WTC11 (cell line): ENCODE measurements at regions not wholly inside any gene's neighbourhood (a gene's known extent, or its start where the extent isn't known, plus 50 kb on each side); places are given as distances from the start of the nearest gene placed in this dataset.

Experiments used
- ATAC-seq: fragments of 200-7000 bp; cut with Tn5 transposase; 2 replicates; pipeline ENCODE4 v1.10.0; 2021; ENCODE audit warnings: mild to moderate bottlenecking, moderate library complexity
- CTCF ChIA-PET: fragments of 300-600 bp; sonication (Branson Sonifier 250); formaldehyde crosslinking; loops from one replicate; lab custom pipeline; 2021; ENCODE audit warnings: antibody characterized with exemption; lab: Charles Lee
- POLR2A ChIA-PET: fragments of 350-600 bp; sonication (Branson Sonifier 250); formaldehyde crosslinking; loops from one replicate; lab custom pipeline; 2021; ENCODE audit warnings: antibody characterized with exemption; lab: Charles Lee
- DNase-seq: peaks from one replicate; pipeline ENCODE4 v3.0.0; 2021; ENCODE audit warnings: low spot score
- H3K27ac Mint-ChIP-seq: 2 replicates; pipeline ENCODE4 v1.8.0; 2021; ENCODE audit warnings: mixed read lengths
- H3K27me3 Mint-ChIP-seq: 2 replicates; pipeline ENCODE4 v1.8.0; 2021; ENCODE audit warnings: low read depth, mild to moderate bottlenecking, moderate library complexity, mixed read lengths
- H3K36me3 Mint-ChIP-seq: 2 replicates; pipeline ENCODE4 v1.8.0; 2021; ENCODE audit warnings: mixed read lengths
- H3K4me1 Mint-ChIP-seq: 2 replicates; pipeline ENCODE4 v1.8.0; 2022; ENCODE audit warnings: mixed read lengths
- H3K4me3 Mint-ChIP-seq: 2 replicates; pipeline ENCODE4 v1.8.0; 2021; ENCODE audit warnings: mild to moderate bottlenecking, moderate library complexity, mixed read lengths
- H3K9me3 Mint-ChIP-seq: 2 replicates; pipeline ENCODE4 v1.8.0; 2021; ENCODE audit warnings: mixed read lengths
- ATF1 ChIP-seq: sonication (generic); formaldehyde crosslinking; IDR thresholded peaks from 2 replicates; pipeline ENCODE4 v1.8.1; 2023; ENCODE audit warnings: mild to moderate bottlenecking, moderate library complexity, missing genetic modification reagents
- CBFB ChIP-seq: sonication (generic); formaldehyde crosslinking; IDR thresholded peaks from 2 replicates; pipeline ENCODE4 v1.8.1; 2022; ENCODE audit warnings: mild to moderate bottlenecking, low read depth, missing genetic modification reagents
- CDX4 ChIP-seq: fragments of 250-450 bp; sonication (Bioruptor Pico); IDR thresholded peaks from 2 replicates; pipeline ENCODE4 v1.9.0; 2021; ENCODE audit warnings: moderate library complexity, mild to moderate bottlenecking, inconsistent platforms, borderline replicate concordance
- CREM ChIP-seq: sonication (generic); formaldehyde crosslinking; IDR thresholded peaks from 2 replicates; pipeline ENCODE4 v1.8.1; 2022; ENCODE audit warnings: mild to moderate bottlenecking, missing genetic modification reagents, moderate library complexity
- E2F1 ChIP-seq: sonication (generic); formaldehyde crosslinking; IDR thresholded peaks from 2 replicates; pipeline ENCODE4 v1.8.0; 2022; ENCODE audit warnings: mild to moderate bottlenecking, missing genetic modification reagents
- ELF4 ChIP-seq: sonication (generic); formaldehyde crosslinking; IDR thresholded peaks from 2 replicates; pipeline ENCODE4 v1.8.1; 2022; ENCODE audit warnings: low read depth, mild to moderate bottlenecking, moderate library complexity, missing genetic modification reagents
- FOXK1 ChIP-seq: sonication (generic); formaldehyde crosslinking; IDR thresholded peaks from 2 replicates; pipeline ENCODE4 v1.8.0; 2022; ENCODE audit warnings: mild to moderate bottlenecking, moderate library complexity, missing genetic modification reagents
- GTF2I ChIP-seq: fragments of 250-450 bp; sonication (Bioruptor Pico); conservative IDR thresholded peaks from 2 replicates; pipeline ENCODE4 v1.4.0; 2021; ENCODE audit warnings: mild to moderate bottlenecking
- HMGXB4 ChIP-seq: sonication (generic); formaldehyde crosslinking; IDR thresholded peaks from 2 replicates; pipeline ENCODE4 v1.8.1; 2023; ENCODE audit warnings: mild to moderate bottlenecking, moderate library complexity, missing genetic modification reagents
- IRF2 ChIP-seq: sonication (generic); formaldehyde crosslinking; IDR thresholded peaks from 2 replicates; pipeline ENCODE4 v1.8.0; 2022; ENCODE audit warnings: low read depth, missing genetic modification reagents, borderline replicate concordance
- MYBL2 ChIP-seq: sonication (generic); formaldehyde crosslinking; IDR thresholded peaks from 2 replicates; pipeline ENCODE4 v1.8.1; 2023; ENCODE audit warnings: mild to moderate bottlenecking, moderate library complexity, missing genetic modification reagents
- NFE2L1 ChIP-seq: sonication (generic); formaldehyde crosslinking; IDR thresholded peaks from 2 replicates; pipeline ENCODE4 v1.8.1; 2023; ENCODE audit warnings: missing genetic modification reagents
- NR1H2 ChIP-seq: sonication (generic); formaldehyde crosslinking; IDR thresholded peaks from 2 replicates; pipeline ENCODE4 v1.9.0; 2021; ENCODE audit warnings: mild to moderate bottlenecking, moderate library complexity, missing genetic modification reagents
- SOX15 ChIP-seq: fragments of 250-450 bp; sonication (Bioruptor Pico); IDR thresholded peaks from 2 replicates; pipeline ENCODE4 v1.9.0; 2021; ENCODE audit warnings: mild to moderate bottlenecking
- TP53 ChIP-seq: sonication (generic); formaldehyde crosslinking; IDR thresholded peaks from 2 replicates; pipeline ENCODE4 v1.8.1; 2023; ENCODE audit warnings: mild to moderate bottlenecking, missing genetic modification reagents
- ZBTB43 ChIP-seq: sonication (generic); formaldehyde crosslinking; IDR thresholded peaks from 2 replicates; pipeline ENCODE4 v1.8.1; 2023; ENCODE audit warnings: mild to moderate bottlenecking, missing genetic modification reagents
- ZNF121 ChIP-seq: sonication (generic); formaldehyde crosslinking; IDR thresholded peaks from 2 replicates; pipeline ENCODE4 v1.8.0; 2023; ENCODE audit warnings: missing genetic modification reagents
- ZNF138 ChIP-seq: sonication (generic); formaldehyde crosslinking; conservative IDR thresholded peaks from 2 replicates; pipeline ENCODE4 v1.8.1; 2022; ENCODE audit warnings: mild to moderate bottlenecking, moderate library complexity, missing genetic modification reagents
- ZNF219 ChIP-seq: sonication (generic); formaldehyde crosslinking; IDR thresholded peaks from 2 replicates; pipeline ENCODE4 v1.8.0; 2023; ENCODE audit warnings: missing genetic modification reagents, mild to moderate bottlenecking, borderline replicate concordance
- ZNF396 ChIP-seq: fragments of 250-450 bp; sonication (Bioruptor Pico); IDR thresholded peaks from 2 replicates; pipeline ENCODE4 v1.8.0; 2021; ENCODE audit warnings: mild to moderate bottlenecking, moderate library complexity, borderline replicate concordance
- ZNF416 ChIP-seq: fragments of 250-450 bp; sonication (Bioruptor Pico); IDR thresholded peaks from 2 replicates; pipeline ENCODE4 v1.9.0; 2021; ENCODE audit warnings: mild to moderate bottlenecking, inconsistent platforms
- ZNF532 ChIP-seq: fragments of 250-450 bp; sonication (Bioruptor Pico); IDR thresholded peaks from 2 replicates; pipeline ENCODE4 v1.9.0; 2021; ENCODE audit warnings: mild to moderate bottlenecking, borderline replicate concordance

GRCh38 chr22:49365910-49366309 lies 461.8 kb downstream of the BRD1 start (continued):
- no peak for TF ChIP-seq ZNF532
- no peak for TF ChIP-seq SOX15 (CRISPR knock-in tag)
- no peak for TF ChIP-seq ZNF138 (CRISPR knock-in tag)
- no peak for TF ChIP-seq GTF2I
- no peak for TF ChIP-seq NFE2L1 (CRISPR knock-in tag)
- TF ChIP-seq TP53, result no peak
- TF ChIP-seq NR1H2, result no peak
- no peak for TF ChIP-seq E2F1 (CRISPR knock-in tag)
- no peak for TF ChIP-seq ELF4 (CRISPR knock-in tag)
- no peak for TF ChIP-seq ZNF121 (CRISPR knock-in tag)
- TF ChIP-seq CDX4 (CRISPR knock-in tag), result no peak
- no peak for TF ChIP-seq ZBTB43 (CRISPR knock-in tag)

GRCh38 chr22:49365191-49365837 lies 462.4 kb downstream of the BRD1 start:
- Mint-ChIP-seq H3K4me1 (no peaks in the 10 kb centered on the region), H3K27ac (no peak overlapping the region), H3K9me3 (no peaks in the 10 kb centered on the region), H3K36me3 (no peaks in the 10 kb centered on the region), H3K4me3 (no peak overlapping the region), H3K27me3 (no peaks in the 10 kb centered on the region)
- ATAC-seq, result no peak
- no peak for DNase-seq
- CTCF ChIA-PET, result no interaction called here
- no peak for TF ChIP-seq TP53
- TF ChIP-seq ZNF532, result no peak
- TF ChIP-seq CBFB (CRISPR knock-in tag), result no peak
- TF ChIP-seq ZNF396, result no peak
- no peak for TF ChIP-seq HMGXB4 (CRISPR knock-in tag)
- TF ChIP-seq FOXK1 (CRISPR knock-in tag), result no peak
- no peak for TF ChIP-seq CREM (CRISPR knock-in tag)
- no peak for TF ChIP-seq IRF2
- no peak for TF ChIP-seq SOX15 (CRISPR knock-in tag)
- TF ChIP-seq ZNF416 (CRISPR knock-in tag), result no peak
- TF ChIP-seq MYBL2, result no peak
- no peak for TF ChIP-seq ZNF219 (CRISPR knock-in tag)
- no peak for TF ChIP-seq ATF1
- TF ChIP-seq, all 79 proteins: peak for 0
- POLR2A ChIA-PET, result no interaction called here
